ENCODE measurements at regions not wholly inside any gene's neighbourhood (a gene's known extent, or its start where the extent isn't known, plus 50 kb on each side); places are given as distances from the start of the nearest gene placed in this dataset.

GRCh38 chr2:60648191-60648590, 94.7 kb upstream of the BCL11A start:
- TF ChIP-seq POLR2A (IDR thresholded peaks at IDR 0.05; ENCODE audit: low read length): no peak
- TF ChIP-seq GATA1 (IDR thresholded peaks at IDR 0.05; ENCODE audit: low read depth, low read length): no peak

Data from erythroblast (primary cell).